GM18870 (cell line): ENCODE measurements at regions not wholly inside any gene's neighbourhood (a gene's known extent, or its start where the extent isn't known, plus 50 kb on each side); places are given as distances from the start of the nearest gene placed in this dataset.
A peak's percentile ranks its signal among the peaks of the same experiment; 100 is the strongest.

Experiments
- ATAC-seq: cut with Tn5 transposase; IDR thresholded peaks from one replicate; pipeline ENCODE4 v1.9.1; 2021; ENCODE audit warnings: moderate library complexity; ENCODE audit not compliant: unreplicated experiment

- ATAC-seq, result no peak
Measured at GRCh38 chr6:91447081-91447480, 860.2 kb upstream of the MAP3K7 start.

GRCh38 chr6:91443405-91443804 lies 856.5 kb upstream of the MAP3K7 start:
- no peak for ATAC-seq

- peak; percentile 39 for ATAC-seq
Measured at GRCh38 chr6:91442342-91442741, 855.5 kb upstream of the MAP3K7 start.

GRCh38 chr6:91438570-91438969 lies 851.7 kb upstream of the MAP3K7 start:
- ATAC-seq, result no peak

GRCh38 chr6:91437315-91437729 lies 850.5 kb upstream of the MAP3K7 start:
- no peak for ATAC-seq

GRCh38 chr6:91436448-91436847 lies 849.6 kb upstream of the MAP3K7 start:
- ATAC-seq, result no peak

GRCh38 chr6:91435630-91436029 lies 848.8 kb upstream of the MAP3K7 start:
- ATAC-seq, result no peak

- ATAC-seq, result no peak
Measured at GRCh38 chr6:91434576-91434975, 847.7 kb upstream of the MAP3K7 start.

- ATAC-seq, result no peak
Measured at GRCh38 chr6:91433660-91434534, 847.0 kb upstream of the MAP3K7 start.

GRCh38 chr6:91428953-91429560 lies 842.2 kb upstream of the MAP3K7 start:
- no peak for ATAC-seq

GRCh38 chr6:91428296-91428695 lies 841.4 kb upstream of the MAP3K7 start:
- ATAC-seq, result no peak

GRCh38 chr6:91420243-91420642 lies 833.4 kb upstream of the MAP3K7 start:
- ATAC-seq, result no peak

- no peak for ATAC-seq
Measured at GRCh38 chr6:91415031-91415605, 828.2 kb upstream of the MAP3K7 start.

GRCh38 chr6:91412532-91412931 lies 825.7 kb upstream of the MAP3K7 start:
- no peak for ATAC-seq

- no peak for ATAC-seq
Measured at GRCh38 chr6:91407706-91408105, 820.8 kb upstream of the MAP3K7 start.

- no peak for ATAC-seq
Measured at GRCh38 chr6:91392951-91393350, 806.1 kb upstream of the MAP3K7 start.

GRCh38 chr6:91387290-91388059 lies 800.6 kb upstream of the MAP3K7 start:
- ATAC-seq, result no peak

- no peak for ATAC-seq
Measured at GRCh38 chr6:91386204-91386603, 799.3 kb upstream of the MAP3K7 start.

- no peak for ATAC-seq
Measured at GRCh38 chr6:91383207-91383606, 796.3 kb upstream of the MAP3K7 start.

- no peak for ATAC-seq
Measured at GRCh38 chr6:91376686-91377085, 789.8 kb upstream of the MAP3K7 start.

- no peak for ATAC-seq
Measured at GRCh38 chr6:91366781-91367180, 779.9 kb upstream of the MAP3K7 start.
